PFSK-1 (cell line): ENCODE measurements at regions not wholly inside any gene's neighbourhood (a gene's known extent, or its start where the extent isn't known, plus 50 kb on each side); places are given as distances from the start of the nearest gene placed in this dataset.

Experiments
- FOXP2 ChIP-seq: optimal IDR thresholded peaks from 2 replicates; pipeline ENCODE3; 2011; ENCODE audit warnings: borderline replicate concordance, control low read depth, inconsistent platforms; ENCODE audit not compliant: insufficient read depth; ENCODE audit errors: extremely low read length, extremely low read depth
- POLR2AphosphoS5 ChIP-seq: IDR thresholded peaks from 2 replicates; pipeline ENCODE4 v1.6.1; 2012; ENCODE audit warnings: low read depth, mild to moderate bottlenecking, control low read depth, low read length, moderate library complexity
- REST ChIP-seq, 2 experiments: IDR thresholded peaks; 2 replicates each; pipeline versions ENCODE4 v1.6.1 to v1.8.0; 2011 to 2012; ENCODE audit warnings: low read depth in 2 of 2, low read length in 2 of 2, control low read depth in 1 of 2, inconsistent platforms in 1 of 2, mild to moderate bottlenecking in 1 of 2, moderate library complexity in 1 of 2; ENCODE audit not compliant: insufficient read depth in 1 of 2
- SIN3A ChIP-seq: IDR thresholded peaks from 2 replicates; pipeline ENCODE4 v1.6.1; 2012; ENCODE audit warnings: mild to moderate bottlenecking, low read length, moderate library complexity, borderline replicate concordance; ENCODE audit not compliant: insufficient read depth
- TAF1 ChIP-seq: IDR thresholded peaks from 2 replicates; pipeline ENCODE4 v1.6.1; 2012; ENCODE audit warnings: low read length, control low read depth, borderline replicate concordance; ENCODE audit not compliant: insufficient read depth

GRCh38 chr14:97850886-97851285, 1053.7 kb downstream of the VRK1 start:
- TF ChIP-seq REST (IDR thresholded peaks at IDR 0.05; ENCODE audit: insufficient read depth in 1 of 2, low read depth in 2 of 2, low read length in 2 of 2) (no peak), SIN3A (no peak), FOXP2 (no peak), POLR2AphosphoS5 (no peak), TAF1 (no peak)

- TF ChIP-seq SIN3A (no peak), FOXP2 (no peak)
Observed at GRCh38 chr14:97851428-97851995, 1054.3 kb downstream of the VRK1 start.

- TF ChIP-seq POLR2AphosphoS5 (no peak), FOXP2 (no peak), REST (IDR thresholded peaks at IDR 0.05; ENCODE audit: insufficient read depth in 1 of 2, low read depth in 2 of 2, low read length in 2 of 2) (no peak), TAF1 (no peak), SIN3A (no peak)
Observed at GRCh38 chr14:97854918-97855317, 1057.7 kb downstream of the VRK1 start.

- TF ChIP-seq REST (IDR thresholded peaks at IDR 0.05; ENCODE audit: insufficient read depth in 1 of 2, low read depth in 2 of 2, low read length in 2 of 2), result no peak
- TF ChIP-seq FOXP2, result no peak
- no peak for TF ChIP-seq POLR2AphosphoS5
- no peak for TF ChIP-seq TAF1
- TF ChIP-seq SIN3A, result no peak
Observed at GRCh38 chr14:97866195-97866594, 1069.0 kb downstream of the VRK1 start.

GRCh38 chr14:97866664-97867063, 1069.5 kb downstream of the VRK1 start:
- no peak for TF ChIP-seq SIN3A
- no peak for TF ChIP-seq REST (IDR thresholded peaks at IDR 0.05; ENCODE audit: insufficient read depth in 1 of 2, low read depth in 2 of 2, low read length in 2 of 2)
- TF ChIP-seq POLR2AphosphoS5, result no peak
- no peak for TF ChIP-seq FOXP2
- TF ChIP-seq TAF1, result no peak
